Heart left ventricle (tissue), 13 donors: ENCODE measurements at regions not wholly inside any gene's neighbourhood (a gene's known extent, or its start where the extent isn't known, plus 50 kb on each side); places are given as distances from the start of the nearest gene placed in this dataset.

Experiments
- CTCF ChIP-seq, 12 donors: fragments of 200-600 bp; sonication (generic) in 4 of 12; IDR thresholded peaks; one replicate each; pipeline versions ENCODE4 v1.5.0 to v1.8.0; 2018 to 2022; ENCODE audit warnings: antibody characterized with exemption in 12 of 12, mild to moderate bottlenecking in 5 of 12
- POLR2A ChIP-seq, 2 donors: fragments of 450-650 bp; IDR thresholded peaks; one replicate each; pipeline ENCODE4 v1.6.1; 2017; ENCODE audit warnings: antibody characterized with exemption in 2 of 2, mild to moderate bottlenecking in 2 of 2, moderate library complexity in 2 of 2
- donor health status: ischemic (EF 13 %, LVEDD 7.1; RV severe dilation, severe dysfunction).
- donor health status: DM: no; HTN: yes; CAD: no.
- donor health status: DM: no; HTN: no; CAD: no.
- donor health status: ischemic (EF 25% LVEDD 6.9; RV normal size, moderate dysfunction).
- donor health status: ischemic (EF 25% LVEDD 5.7; RV mildly dilated, moderate dysfunction).
- donor health status: ischemic (EF 35%, LVEDD 5.7; RV mildly dilated, moderate dysfunction).
- donor health status: nonischemic (EF 11% LVEDD 7.7; RV severe dilation, severe dysfunction).
- donor health status: DM: yes; HTN: yes; CAD: no.
- donor health status: PGD.
- donor health status: ischemic (EF 29% LVEDD 5.4; RV normal size, mild dysfunction).
- donor health status: nonischemic (EF 23%, LVEDD 6.1; RV moderate dilation, normal function).

DNA sequence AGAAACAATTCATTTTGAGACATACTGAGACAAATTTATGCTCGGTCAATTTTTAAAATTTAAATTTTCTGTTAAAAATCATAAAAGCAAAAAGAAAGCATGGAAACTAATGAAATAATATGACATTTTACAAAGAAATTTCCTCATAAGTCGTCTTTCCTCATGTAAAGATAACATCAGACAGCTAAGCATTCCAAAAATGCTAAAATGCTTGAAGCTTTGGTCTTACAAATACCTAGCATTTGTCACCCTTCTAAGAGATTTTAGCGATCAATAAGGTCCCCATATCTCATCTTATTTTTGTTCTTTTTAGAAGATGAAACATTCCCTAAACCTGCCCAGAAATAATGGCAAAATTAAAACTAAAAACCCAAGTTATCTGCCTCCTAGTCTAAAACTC is 68.5 kb upstream of the FREM2 start:
- TF ChIP-seq CTCF (IDR thresholded peaks at IDR 0.05) (no peak), POLR2A (IDR thresholded peaks at IDR 0.05) (no peak)
